HFF-Myc (cell line): ENCODE measurements at regions not wholly inside any gene's neighbourhood (a gene's known extent, or its start where the extent isn't known, plus 50 kb on each side); places are given as distances from the start of the nearest gene placed in this dataset.

Experiments used
- DNase-seq: peaks from one replicate; pipeline ENCODE4 v3.0.0-alpha.2; 2011; ENCODE audit warnings: low read depth; ENCODE audit errors: extremely low read depth
- H3K4me3 ChIP-seq: replicated peaks from 2 replicates; pipeline ENCODE4 v1.5.1; 2011; ENCODE audit warnings: low read depth, mild to moderate bottlenecking, control low read depth, low read length
- CTCF ChIP-seq: IDR thresholded peaks from 2 replicates; pipeline ENCODE4 v1.5.1; 2012; ENCODE audit warnings: mild to moderate bottlenecking, low read depth, low read length, control low read depth; ENCODE audit errors: missing control alignments

GRCh38 chr7:11895337-11895736 lies 63.3 kb upstream of the THSD7A start:
- H3K4me3 ChIP-seq: no peak overlapping the region
- TF ChIP-seq CTCF: no peak
- DNase-seq: no peak

- H3K4me3 ChIP-seq: no peak overlapping the region
- no peak for TF ChIP-seq CTCF
- DNase-seq: no peak
These were observed 64.7 kb upstream of the THSD7A start for GRCh38 chr7:11896663-11897062.

GRCh38 chr7:11899247-11899646 lies 67.2 kb upstream of the THSD7A start:
- TF ChIP-seq CTCF: no peak
- no peak overlapping the region for H3K4me3 ChIP-seq
- DNase-seq: no peak

GRCh38 chr7:11910253-11910652 lies 78.3 kb upstream of the THSD7A start:
- TF ChIP-seq CTCF: no peak
- no peak for DNase-seq
- no peak overlapping the region for H3K4me3 ChIP-seq

- TF ChIP-seq CTCF: no peak
- DNase-seq: no peak
- no peak overlapping the region for H3K4me3 ChIP-seq
These were observed 79.9 kb upstream of the THSD7A start for GRCh38 chr7:11911900-11912299.

GRCh38 chr7:11914645-11915044 lies 82.6 kb upstream of the THSD7A start:
- DNase-seq: no peak
- TF ChIP-seq CTCF: no peak
- no peak overlapping the region for H3K4me3 ChIP-seq

- DNase-seq: no peak
- TF ChIP-seq CTCF: no peak
- no peak overlapping the region for H3K4me3 ChIP-seq
These were observed 91.5 kb upstream of the THSD7A start for GRCh38 chr7:11923376-11923930.
